ENCODE measurements at regions not wholly inside any gene's neighbourhood (a gene's known extent, or its start where the extent isn't known, plus 50 kb on each side); places are given as distances from the start of the nearest gene placed in this dataset.

GRCh38 chr11:11020747-11021149 lies 162.9 kb upstream of the ZBED5 start:
- H3K4me1 ChIP-seq: no peaks in the 10 kb centered on the region
- intact Hi-C loops (cut with DNase I; ENCODE audit: low total_unique reads): no loop called here

GRCh38 chr11:11020219-11020726 lies 162.4 kb upstream of the ZBED5 start:
- Histone ChIP-seq H3K36me3 (no peaks in the 10 kb centered on the region), H3K9me3 (no peaks in the 10 kb centered on the region), H3K4me1 (no peaks in the 10 kb centered on the region), H3K27ac (no peak overlapping the region), H3K27me3 (no peaks in the 10 kb centered on the region), H3K4me3 (no peak overlapping the region)
- DNase-seq: no peak
- intact Hi-C loops (cut with DNase I; ENCODE audit: low total_unique reads): no loop called here
- TF ChIP-seq CTCF (IDR thresholded peaks at IDR 0.05): no peak

More at GRCh38 chr11:11020747-11021149, 162.9 kb upstream of the ZBED5 start:
- H3K27me3 ChIP-seq: no peaks in the 10 kb centered on the region
- H3K36me3 ChIP-seq: no peaks in the 10 kb centered on the region
- DNase-seq: no peak
- no peak overlapping the region for H3K27ac ChIP-seq
- no peak overlapping the region for H3K4me3 ChIP-seq
- no peak for TF ChIP-seq CTCF (IDR thresholded peaks at IDR 0.05)
- no peaks in the 10 kb centered on the region for H3K9me3 ChIP-seq

- intact Hi-C loops (cut with DNase I; ENCODE audit: low total_unique reads): loop anchor here (5.0 kb wide), 1 partner anchor 80 kb away; no protein-coding TSS in a partner anchor
- Histone ChIP-seq H3K9me3 (no peaks in the 10 kb centered on the region), H3K27ac (no peak overlapping the region), H3K36me3 (no peaks in the 10 kb centered on the region), H3K27me3 (no peaks in the 10 kb centered on the region), H3K4me1 (no peaks in the 10 kb centered on the region), H3K4me3 (no peak overlapping the region)
- TF ChIP-seq CTCF (IDR thresholded peaks at IDR 0.05): no peak
- DNase-seq: no peak
Measured at GRCh38 chr11:11016943-11017342, 159.1 kb upstream of the ZBED5 start.

- no peak for DNase-seq
- H3K36me3 ChIP-seq: no peaks in the 10 kb centered on the region
- intact Hi-C loops (cut with DNase I; ENCODE audit: low total_unique reads): loop anchor here (5.0 kb wide), 1 partner anchor 79 kb away; no protein-coding TSS in a partner anchor
- no peaks in the 10 kb centered on the region for H3K4me1 ChIP-seq
- no peak overlapping the region for H3K27ac ChIP-seq
- TF ChIP-seq CTCF (IDR thresholded peaks at IDR 0.05): no peak
- H3K27me3 ChIP-seq: no peaks in the 10 kb centered on the region
- no peaks in the 10 kb centered on the region for H3K9me3 ChIP-seq
- H3K4me3 ChIP-seq: no peak overlapping the region
Measured at GRCh38 chr11:11016068-11016467, 158.2 kb upstream of the ZBED5 start.

- TF ChIP-seq CTCF (IDR thresholded peaks at IDR 0.05): no peak
- H3K27ac ChIP-seq: no peak overlapping the region
- DNase-seq: no peak
- H3K27me3 ChIP-seq: no peaks in the 10 kb centered on the region
- no peak overlapping the region for H3K4me3 ChIP-seq
- H3K9me3 ChIP-seq: no peaks in the 10 kb centered on the region
- peaks cover 0 to 6% (median 0%) of the 10 kb centered on the region in 4 donors for H3K4me1 ChIP-seq
- intact Hi-C loops (cut with DNase I; ENCODE audit: low total_unique reads): no loop called here
- H3K36me3 ChIP-seq: no peaks in the 10 kb centered on the region
Measured at GRCh38 chr11:11011617-11012016, 153.8 kb upstream of the ZBED5 start.

Measured in tibial artery (tissue), 4 donors.